Retinal pigment epithelial cell (primary cell): ENCODE measurements at regions not wholly inside any gene's neighbourhood (a gene's known extent, or its start where the extent isn't known, plus 50 kb on each side); places are given as distances from the start of the nearest gene placed in this dataset.

ENCODE experiments used
- DNase-seq: peaks from one replicate; pipeline ENCODE4 v3.0.0-alpha.2; 2010; ENCODE audit warnings: low read depth
- H3K4me3 ChIP-seq: 2 replicates; pipeline ENCODE4 v1.5.1; 2011; ENCODE audit warnings: mild to moderate bottlenecking, low read length, control low read depth, moderate library complexity
- CTCF ChIP-seq: conservative IDR thresholded peaks from 2 replicates; pipeline ENCODE4 v1.5.1; 2011; ENCODE audit warnings: low read depth, low read length, control low read depth, inconsistent platforms

- DNase-seq: no peak
- no peak for TF ChIP-seq CTCF
- no peak overlapping the region for H3K4me3 ChIP-seq
Measured at GRCh38 chr12:111069886-111070285, 149.5 kb upstream of the MYL2 start.

GRCh38 chr12:111068290-111068689 lies 147.9 kb upstream of the MYL2 start:
- DNase-seq: no peak

GRCh38 chr12:111067498-111067897 lies 147.1 kb upstream of the MYL2 start:
- H3K4me3 ChIP-seq: no peak overlapping the region
- no peak for DNase-seq
- TF ChIP-seq CTCF: no peak

More at GRCh38 chr12:111068290-111068689, 147.9 kb upstream of the MYL2 start:
- H3K4me3 ChIP-seq: no peak overlapping the region
- no peak for TF ChIP-seq CTCF

GRCh38 chr12:111066744-111067437 lies 146.5 kb upstream of the MYL2 start:
- no peak for TF ChIP-seq CTCF
- no peak for DNase-seq
- H3K4me3 ChIP-seq: no peak overlapping the region

GRCh38 chr12:111064982-111065381 lies 144.6 kb upstream of the MYL2 start:
- no peak for TF ChIP-seq CTCF
- H3K4me3 ChIP-seq: no peak overlapping the region
- no peak for DNase-seq

- no peak for DNase-seq
- H3K4me3 ChIP-seq: no peak overlapping the region
- TF ChIP-seq CTCF: no peak
Measured at GRCh38 chr12:111064154-111064553, 143.8 kb upstream of the MYL2 start.

- no peak overlapping the region for H3K4me3 ChIP-seq
- TF ChIP-seq CTCF: no peak
- no peak for DNase-seq
Measured at GRCh38 chr12:111063295-111064026, 143.1 kb upstream of the MYL2 start.
